ENCODE measurements at regions not wholly inside any gene's neighbourhood (a gene's known extent, or its start where the extent isn't known, plus 50 kb on each side); places are given as distances from the start of the nearest gene placed in this dataset.
A peak's percentile ranks its signal among the peaks of the same experiment; 100 is the strongest.

- intact Hi-C loops (cut with micrococcal nuclease; ENCODE audit: unreplicated experiment), result no loop called here
- Histone ChIP-seq H3K4me1 (ENCODE audit: insufficient read depth, low read length, poor library complexity, severe bottlenecking) (peaks cover 24% of the 10 kb centered on the region), H3K4me3 (ENCODE audit: low read depth, low read length, poor library complexity, severe bottlenecking) (no peak overlapping the region), H3K27me3 (replicated peaks; ENCODE audit: insufficient read depth, low read depth, low read length, poor library complexity) (no peaks in the 10 kb centered on the region), H3K9me3 (ENCODE audit: low read depth, low read length, poor library complexity, severe bottlenecking) (no peaks in the 10 kb centered on the region), H3K27ac (ENCODE audit: low read depth, low read length, poor library complexity, severe bottlenecking) (no peak overlapping the region), H3K36me3 (ENCODE audit: insufficient read depth, low read length, poor library complexity, severe bottlenecking) (no peaks in the 10 kb centered on the region)
- no peak for TF ChIP-seq EZH2 (IDR thresholded peaks at IDR 0.05; ENCODE audit: borderline replicate concordance, low read depth, low read length, poor library complexity, severe bottlenecking)
- no peak for TF ChIP-seq CTCF (conservative IDR thresholded peaks at IDR 0.05; ENCODE audit: low read depth, low read length)
- no TSS peak for BruUV-seq (replicated peaks)
- ChIA-PET POLR2A (ENCODE audit: low non-redundant PET) (no interaction called here), CTCF (no interaction called here)
- peak; percentile 15 for DNase-seq (ENCODE audit: low spot score)
Measured at GRCh38 chr2:66270247-66270646, 164.7 kb upstream of the MEIS1 start.

GRCh38 chr2:66269166-66269565 lies 165.8 kb upstream of the MEIS1 start:
- H3K27ac ChIP-seq (ENCODE audit: low read depth, low read length, poor library complexity, severe bottlenecking), result no peak overlapping the region
- ChIA-PET POLR2A (ENCODE audit: low non-redundant PET) (no interaction called here), CTCF (no interaction called here)
- H3K9me3 ChIP-seq (ENCODE audit: low read depth, low read length, poor library complexity, severe bottlenecking), result no peaks in the 10 kb centered on the region
- H3K27me3 ChIP-seq (replicated peaks; ENCODE audit: insufficient read depth, low read depth, low read length, poor library complexity), result no peaks in the 10 kb centered on the region
- H3K4me3 ChIP-seq (ENCODE audit: low read depth, low read length, poor library complexity, severe bottlenecking), result no peak overlapping the region
- no peak for DNase-seq (ENCODE audit: low spot score)
- peaks cover 21% of the 10 kb centered on the region for H3K4me1 ChIP-seq (ENCODE audit: insufficient read depth, low read length, poor library complexity, severe bottlenecking)
- BruUV-seq (replicated peaks), result no TSS peak
- intact Hi-C loops (cut with micrococcal nuclease; ENCODE audit: unreplicated experiment), result no loop called here
- no peak for TF ChIP-seq CTCF (conservative IDR thresholded peaks at IDR 0.05; ENCODE audit: low read depth, low read length)
- TF ChIP-seq EZH2 (IDR thresholded peaks at IDR 0.05; ENCODE audit: borderline replicate concordance, low read depth, low read length, poor library complexity, severe bottlenecking), result no peak
- no peaks in the 10 kb centered on the region for H3K36me3 ChIP-seq (ENCODE audit: insufficient read depth, low read length, poor library complexity, severe bottlenecking)

GRCh38 chr2:66268756-66269155 lies 166.2 kb upstream of the MEIS1 start:
- no TSS peak for BruUV-seq (replicated peaks)
- CTCF ChIA-PET, result no interaction called here
- intact Hi-C loops (cut with micrococcal nuclease; ENCODE audit: unreplicated experiment), result no loop called here

More at GRCh38 chr2:66268756-66269155, 166.2 kb upstream of the MEIS1 start:
- Histone ChIP-seq H3K4me3 (ENCODE audit: low read depth, low read length, poor library complexity, severe bottlenecking) (no peak overlapping the region), H3K27ac (ENCODE audit: low read depth, low read length, poor library complexity, severe bottlenecking) (no peak overlapping the region), H3K4me1 (ENCODE audit: insufficient read depth, low read length, poor library complexity, severe bottlenecking) (peaks cover 17% of the 10 kb centered on the region), H3K36me3 (ENCODE audit: insufficient read depth, low read length, poor library complexity, severe bottlenecking) (no peaks in the 10 kb centered on the region), H3K27me3 (replicated peaks; ENCODE audit: insufficient read depth, low read depth, low read length, poor library complexity) (no peaks in the 10 kb centered on the region), H3K9me3 (ENCODE audit: low read depth, low read length, poor library complexity, severe bottlenecking) (no peaks in the 10 kb centered on the region)
- no peak for DNase-seq (ENCODE audit: low spot score)
- POLR2A ChIA-PET (ENCODE audit: low non-redundant PET), result no interaction called here
- TF ChIP-seq EZH2 (IDR thresholded peaks at IDR 0.05; ENCODE audit: borderline replicate concordance, low read depth, low read length, poor library complexity, severe bottlenecking) (no peak), CTCF (conservative IDR thresholded peaks at IDR 0.05; ENCODE audit: low read depth, low read length) (no peak)
